GM18511 (cell line): ENCODE measurements at regions not wholly inside any gene's neighbourhood (a gene's known extent, or its start where the extent isn't known, plus 50 kb on each side); places are given as distances from the start of the nearest gene placed in this dataset.

ENCODE experiments used
- ATAC-seq: cut with Tn5 transposase; IDR thresholded peaks from one replicate; pipeline ENCODE4 v1.9.1; 2021; ENCODE audit warnings: mild to moderate bottlenecking, moderate library complexity; ENCODE audit not compliant: unreplicated experiment

DNA sequence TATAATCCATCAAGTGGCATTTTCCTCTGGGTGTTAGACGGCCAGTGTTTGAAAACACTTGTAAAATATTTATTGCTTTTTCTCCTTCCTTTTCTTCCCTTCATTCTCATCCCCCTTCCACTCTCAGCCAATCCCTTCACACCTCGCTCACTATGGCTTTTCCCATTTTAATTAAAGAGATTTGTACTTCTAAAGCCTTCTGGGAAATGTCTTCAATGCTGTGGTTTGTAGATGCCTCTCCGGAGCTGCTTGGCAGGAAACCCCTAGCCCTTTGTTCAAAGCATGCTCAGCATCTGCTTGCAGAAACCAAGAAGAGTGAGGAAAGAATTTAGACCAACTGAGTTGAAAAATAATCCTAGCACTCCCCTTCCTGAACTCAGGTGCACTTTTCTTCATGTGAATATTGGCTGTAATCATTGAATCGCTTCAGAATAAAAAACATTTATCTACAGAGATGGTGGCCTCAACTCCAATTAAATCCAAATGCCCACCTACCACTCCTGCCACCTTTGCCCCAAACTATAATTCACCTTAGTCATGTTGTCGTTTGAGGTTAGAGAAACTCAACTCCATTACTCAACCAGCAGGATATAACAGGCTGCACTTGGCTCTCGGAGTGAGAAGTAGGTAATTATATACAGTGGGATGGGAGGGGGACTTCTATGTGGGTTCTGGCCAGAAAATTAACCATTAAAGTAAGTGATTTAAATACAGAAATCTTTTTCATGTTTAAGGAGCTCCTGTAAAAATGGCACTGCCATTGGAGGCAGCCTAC is 659.4 kb upstream of the CAMK1G start:
- ATAC-seq: no peak

DNA sequence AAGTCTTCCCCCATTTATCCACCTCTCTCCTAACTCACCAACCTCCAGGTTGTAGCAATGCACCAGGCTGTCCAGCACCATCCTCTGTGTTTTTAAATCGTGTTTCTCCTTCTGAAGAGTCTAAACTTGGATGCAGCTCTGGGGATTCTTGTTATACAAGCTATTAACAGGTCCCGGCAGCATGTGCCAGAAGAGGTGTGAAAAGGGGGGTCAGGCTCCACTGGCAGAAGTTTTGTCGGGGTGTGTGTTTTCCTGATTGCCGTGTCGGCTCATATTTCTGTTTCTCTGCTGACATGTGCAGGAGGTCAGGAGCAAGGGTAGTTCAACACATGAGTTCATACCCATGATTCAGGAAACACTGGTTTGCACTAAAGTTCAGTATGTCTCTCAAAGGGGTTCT is 658.6 kb upstream of the CAMK1G start:
- ATAC-seq: no peak

DNA sequence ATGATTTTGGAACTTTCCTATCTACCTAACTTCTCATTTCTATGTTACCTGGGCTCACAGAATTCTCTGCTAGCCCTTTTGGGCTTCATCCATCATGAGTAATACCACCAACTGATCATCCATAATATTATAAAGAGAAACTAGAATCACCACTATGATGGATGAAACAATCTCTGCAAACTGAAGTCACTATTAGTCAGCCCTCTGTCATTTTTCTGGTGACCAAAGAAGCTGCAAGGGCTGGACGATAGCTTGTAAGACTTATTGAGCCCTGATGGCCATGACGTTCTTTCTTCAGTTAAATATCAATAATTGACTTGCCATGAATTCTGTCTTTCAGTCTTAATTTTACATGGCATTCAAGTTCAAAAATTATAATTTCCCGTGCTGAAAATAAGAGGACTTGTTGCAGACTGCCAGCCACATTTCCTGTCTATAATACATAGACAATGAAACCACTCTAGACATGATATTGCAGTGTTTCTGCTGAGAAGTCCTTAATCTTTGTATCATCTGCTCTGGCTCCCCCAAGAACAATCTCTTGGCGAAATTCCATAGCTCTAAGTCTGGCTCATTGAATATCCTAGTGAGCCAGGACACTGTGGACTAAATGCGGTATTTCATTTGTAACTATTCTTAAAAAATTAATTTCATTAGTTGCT is 655.0 kb upstream of the CAMK1G start:
- ATAC-seq: no peak

DNA sequence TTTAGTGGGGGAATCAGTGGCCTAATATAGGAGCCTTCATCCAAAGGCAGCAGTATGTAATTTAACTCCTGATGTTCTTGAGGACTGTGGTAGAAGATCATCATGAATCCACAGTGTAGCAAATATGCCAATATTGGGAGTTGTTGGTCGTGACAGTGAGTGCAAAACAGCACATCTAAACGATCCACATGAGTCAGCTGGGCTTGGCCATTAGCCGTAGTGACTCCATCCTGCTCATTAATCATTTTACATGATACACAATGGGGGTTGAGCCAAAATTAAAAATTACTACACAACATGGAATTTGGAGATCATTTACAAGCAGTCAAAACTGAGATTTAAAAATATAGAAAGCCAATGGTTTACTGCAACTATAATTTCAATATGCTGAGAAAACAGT is 653.9 kb upstream of the CAMK1G start:
- no peak for ATAC-seq

DNA sequence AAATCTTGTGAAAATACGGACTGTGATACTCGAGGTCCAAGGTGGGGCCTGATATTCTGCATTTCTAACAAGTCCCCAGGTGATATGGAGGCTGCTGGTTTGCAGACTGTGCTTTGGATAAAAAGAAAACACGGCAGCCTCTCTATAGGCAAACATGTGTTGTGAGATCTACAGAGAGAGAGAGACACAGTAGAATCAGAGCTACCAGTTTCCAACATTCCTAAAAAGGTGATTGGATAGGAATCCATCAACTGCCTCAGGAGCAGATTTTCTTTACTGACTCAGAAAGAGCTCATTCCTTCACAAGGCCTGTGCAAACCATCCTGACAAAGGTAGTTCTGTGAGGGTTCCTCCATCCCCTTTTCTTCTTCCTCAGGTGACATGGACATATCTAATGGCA is 651.6 kb upstream of the CAMK1G start:
- ATAC-seq: no peak

DNA sequence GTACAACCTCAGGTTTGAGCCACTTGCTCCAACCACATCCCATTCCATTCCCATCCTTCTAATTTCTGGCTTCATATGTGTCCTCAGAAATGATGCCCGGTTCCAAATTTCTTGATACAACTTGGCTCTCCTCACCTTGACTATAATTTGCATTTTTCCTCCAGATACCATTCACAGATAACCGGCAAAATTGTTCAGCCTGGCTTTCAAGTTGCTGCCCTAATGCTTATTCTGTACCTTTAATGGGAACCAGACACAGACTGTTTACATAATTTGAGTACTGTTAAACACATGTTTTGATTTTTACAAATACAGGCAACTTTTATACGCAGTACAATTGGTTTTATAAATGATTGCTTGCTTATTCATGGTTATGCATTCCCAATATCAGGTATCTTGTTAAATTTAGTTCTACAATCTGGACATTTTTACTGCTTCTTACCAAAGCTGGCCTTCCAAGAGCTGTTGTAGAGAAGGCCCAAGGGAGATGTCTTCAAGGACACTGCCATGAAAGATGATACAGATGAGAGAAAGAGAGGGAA is 649.5 kb upstream of the CAMK1G start:
- ATAC-seq: no peak

DNA sequence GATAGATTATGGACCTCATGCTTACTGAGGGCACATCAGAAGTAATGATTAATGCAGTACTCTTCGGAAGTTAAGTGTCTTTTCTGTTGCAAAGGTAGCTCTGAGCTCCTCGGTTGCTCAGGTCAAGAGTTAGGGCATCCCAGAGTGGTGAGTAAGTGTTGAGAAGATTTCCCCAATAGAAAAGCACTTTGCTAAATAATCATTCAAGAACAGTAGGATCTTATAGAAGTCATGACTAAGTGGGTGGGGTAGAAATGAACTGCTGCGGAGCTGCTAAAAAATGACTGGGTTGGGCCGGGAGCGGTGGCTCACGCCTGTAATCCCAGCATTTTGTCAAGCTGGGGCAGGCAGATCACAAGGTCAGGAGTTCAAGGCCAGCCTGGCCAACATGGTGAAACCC is 648.6 kb upstream of the CAMK1G start:
- ATAC-seq: no peak

DNA sequence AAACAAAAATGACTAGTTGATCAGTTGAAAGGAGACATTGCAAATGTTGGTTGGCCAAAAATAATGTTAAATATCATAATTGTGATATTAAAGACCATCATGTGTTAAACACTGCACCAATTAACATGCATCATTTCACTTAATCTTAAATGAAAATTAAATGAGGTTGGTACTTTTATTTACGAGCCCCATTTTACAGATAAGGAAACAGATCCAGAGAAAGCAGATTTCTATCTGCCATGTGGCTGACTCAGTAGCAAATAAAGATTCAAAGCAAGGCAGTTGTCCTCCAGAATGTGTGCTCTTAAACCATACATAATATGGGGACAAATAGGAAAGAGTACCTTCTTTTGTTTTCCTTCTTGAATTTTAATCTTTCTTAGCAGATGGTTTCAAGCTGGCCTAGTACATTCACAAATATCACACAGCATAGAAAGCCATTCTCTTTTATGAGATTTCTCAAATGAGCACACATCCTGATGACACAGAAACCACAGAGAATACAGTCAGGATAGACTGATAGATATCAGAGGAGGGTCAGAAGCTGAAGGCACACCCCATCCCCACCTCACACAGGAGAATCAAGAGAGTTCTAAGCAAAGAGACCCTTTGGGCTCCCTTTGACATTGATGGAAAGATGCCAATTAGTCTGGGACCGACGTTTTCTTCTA is 647.9 kb upstream of the CAMK1G start:
- ATAC-seq: no peak

DNA sequence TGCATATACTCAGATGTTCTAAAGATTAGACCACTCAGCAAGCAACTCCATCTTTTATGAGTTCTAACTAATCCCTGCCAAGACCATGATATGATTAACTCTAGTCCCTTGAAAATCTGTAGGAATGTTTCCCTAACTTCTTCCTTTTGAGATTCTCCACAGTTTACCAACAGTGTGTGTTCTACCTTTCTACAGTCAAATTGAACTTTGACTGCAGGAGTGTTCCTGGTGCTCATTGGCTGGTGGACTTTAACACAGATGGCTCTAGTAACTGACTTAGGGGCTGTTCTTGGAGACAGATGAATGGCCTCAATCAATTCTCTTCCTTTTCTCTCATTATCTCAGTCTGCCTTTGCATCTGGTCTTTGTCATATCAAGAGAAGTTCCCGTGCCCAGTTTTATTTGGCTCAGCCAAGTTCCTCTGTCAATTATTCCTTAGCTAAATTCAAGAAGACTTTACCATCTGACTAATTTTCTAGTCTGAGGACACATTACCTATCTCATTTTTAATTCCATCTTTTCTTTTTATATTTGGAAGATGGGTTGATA is 643.9 kb upstream of the CAMK1G start:
- ATAC-seq: no peak

DNA sequence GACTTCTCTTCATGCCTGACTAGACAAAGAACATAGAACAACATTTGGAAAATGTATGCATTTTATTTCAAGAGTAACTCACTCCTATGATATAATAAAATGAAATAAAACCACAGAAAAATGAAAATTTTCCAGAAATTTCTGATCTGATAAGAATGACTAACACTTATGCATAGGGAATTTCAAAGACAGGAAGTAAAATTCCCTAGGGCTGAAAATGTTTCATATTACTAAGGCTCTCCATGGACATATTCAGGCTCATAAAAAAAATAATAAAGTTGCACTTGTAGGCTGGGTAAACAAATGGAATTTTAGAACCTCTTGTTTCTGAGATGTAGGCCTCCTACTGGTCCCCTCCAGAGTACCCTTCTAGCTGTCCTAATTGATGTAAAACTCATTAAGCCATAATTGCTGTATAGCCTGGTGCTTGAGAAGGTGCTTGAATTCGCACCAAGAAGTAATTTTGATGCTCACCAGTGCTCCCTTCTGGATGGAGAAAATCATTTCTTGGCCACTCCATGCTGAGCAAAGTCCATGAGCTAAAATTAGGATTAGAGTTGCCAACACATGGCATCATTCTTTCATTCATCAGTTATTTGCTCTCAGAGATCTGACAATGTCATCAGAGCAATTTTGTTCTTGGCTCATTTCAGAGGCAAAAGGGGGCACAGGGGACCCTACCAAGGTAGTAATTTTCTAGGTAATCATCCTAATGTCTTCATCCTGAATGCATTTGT is 641.0 kb upstream of the CAMK1G start:
- ATAC-seq: no peak

DNA sequence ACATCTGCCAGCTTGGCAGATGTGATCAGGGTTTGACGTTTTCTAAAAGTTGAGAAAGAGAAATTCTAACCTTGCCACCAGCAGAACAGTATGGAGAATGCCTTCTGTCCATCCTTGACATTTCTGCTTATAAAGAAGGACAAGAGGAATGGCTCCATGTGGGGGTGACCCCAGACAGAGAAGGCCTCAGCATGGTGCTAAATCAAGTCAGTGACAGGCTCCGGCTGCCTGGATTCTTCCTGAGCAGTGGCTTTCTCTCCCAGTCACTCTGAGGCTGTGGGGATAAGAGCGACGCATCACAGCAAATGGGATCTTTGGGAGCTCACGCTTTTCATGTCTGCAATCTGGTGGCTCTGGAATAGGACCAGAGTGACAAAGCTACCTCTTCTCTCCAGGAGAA is 640.2 kb upstream of the CAMK1G start:
- ATAC-seq: no peak

DNA sequence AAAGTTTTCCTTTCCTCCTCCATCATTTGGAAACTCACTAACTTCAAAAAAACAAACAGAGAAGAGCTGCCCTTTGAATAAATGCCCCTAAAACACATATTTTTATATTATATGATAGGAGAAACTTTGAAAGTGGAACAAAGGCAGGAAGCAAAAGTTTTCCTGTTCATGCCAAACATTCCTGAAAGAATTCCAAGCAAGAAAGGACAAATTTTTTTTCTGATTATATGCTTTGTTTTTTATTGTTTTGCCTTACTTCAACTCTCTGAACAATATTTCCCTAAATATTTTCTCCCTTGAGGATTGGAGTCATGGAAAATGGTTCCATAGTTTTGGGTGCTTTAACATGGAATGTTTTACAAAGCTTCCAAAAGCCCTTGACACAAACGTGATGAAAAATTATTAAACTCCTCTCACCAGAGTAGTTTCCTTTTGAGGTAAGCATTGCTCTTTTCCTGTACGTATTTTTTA is 638.5 kb upstream of the CAMK1G start:
- ATAC-seq: no peak

DNA sequence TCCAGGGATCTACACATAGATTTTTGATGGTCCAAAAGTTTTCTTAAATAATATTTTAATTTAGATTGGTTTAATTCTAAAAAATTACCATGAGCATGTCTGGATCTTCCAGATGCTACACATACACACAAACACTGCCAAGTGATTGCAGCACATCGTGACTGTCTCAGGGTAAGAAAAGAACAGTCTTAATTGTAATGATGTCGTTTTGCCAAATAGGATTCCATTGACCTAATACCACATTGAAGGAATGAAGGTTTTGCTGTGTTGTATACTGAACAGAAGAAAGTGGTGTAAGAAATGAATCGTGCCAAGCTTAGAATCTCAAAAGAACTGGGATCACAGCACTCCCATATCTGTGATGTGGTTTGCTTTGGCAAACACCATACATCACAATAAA is 633.3 kb upstream of the CAMK1G start:
- no peak for ATAC-seq

DNA sequence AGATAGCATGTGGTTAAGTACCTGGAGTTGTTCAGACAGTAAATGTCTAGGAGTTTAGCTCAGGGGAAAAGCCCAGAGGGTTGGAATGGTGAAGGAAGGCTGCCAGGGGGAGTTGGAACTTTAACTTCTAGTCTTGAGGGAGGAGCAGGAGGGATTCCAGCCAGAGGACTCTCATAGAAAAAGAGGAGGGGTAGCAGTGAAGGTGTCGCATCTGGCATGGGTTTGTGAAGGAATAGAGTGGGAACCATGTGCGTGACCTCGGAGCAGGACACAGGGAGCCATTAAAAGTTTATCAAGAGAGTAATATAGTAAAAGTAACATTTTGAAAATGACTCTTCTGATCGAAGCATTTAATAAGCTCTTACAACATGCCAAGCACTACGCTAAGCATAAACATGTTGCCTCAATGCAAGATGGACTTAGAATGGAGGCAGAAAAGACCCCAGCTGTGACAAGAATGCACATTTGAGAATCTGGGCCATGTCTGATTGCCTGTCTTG is 632.4 kb upstream of the CAMK1G start:
- no peak for ATAC-seq

DNA sequence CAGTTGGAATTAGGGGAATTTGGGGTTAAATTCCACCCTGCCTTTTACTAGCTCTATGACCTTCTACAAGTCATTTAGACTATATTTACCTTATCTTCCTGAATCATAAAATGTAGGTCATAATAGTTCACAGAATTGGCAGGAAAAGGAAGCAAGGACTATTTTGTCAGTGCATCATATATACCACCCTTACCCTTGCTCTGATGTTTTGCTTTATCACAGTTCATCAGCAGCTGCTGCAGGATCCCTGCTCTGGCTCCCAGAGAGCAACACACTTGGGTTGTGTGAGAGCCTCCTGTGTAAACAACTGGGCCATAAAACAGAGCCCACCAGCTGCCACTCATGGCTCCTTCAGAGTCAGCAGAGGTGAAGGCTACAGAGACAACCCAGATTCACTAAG is 631.6 kb upstream of the CAMK1G start:
- no peak for ATAC-seq

DNA sequence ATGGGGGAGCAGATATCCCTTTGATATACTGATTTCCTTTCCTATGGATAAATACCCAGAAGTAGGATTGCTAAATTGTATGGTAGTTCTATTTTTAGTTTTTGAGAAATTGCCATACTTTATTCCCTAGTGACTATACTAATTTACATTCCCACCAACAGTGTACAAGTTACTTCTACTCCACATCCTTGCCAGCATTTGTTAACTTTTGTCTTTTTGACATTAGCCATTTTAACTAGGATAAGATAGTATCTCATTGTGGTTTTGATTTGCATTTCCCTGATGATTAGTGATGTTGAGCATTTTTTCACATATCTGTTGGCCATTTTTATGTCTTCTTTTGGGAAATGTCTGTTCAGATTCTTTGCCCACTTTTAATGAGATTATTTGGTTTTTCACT is 620.6 kb upstream of the CAMK1G start:
- no peak for ATAC-seq

DNA sequence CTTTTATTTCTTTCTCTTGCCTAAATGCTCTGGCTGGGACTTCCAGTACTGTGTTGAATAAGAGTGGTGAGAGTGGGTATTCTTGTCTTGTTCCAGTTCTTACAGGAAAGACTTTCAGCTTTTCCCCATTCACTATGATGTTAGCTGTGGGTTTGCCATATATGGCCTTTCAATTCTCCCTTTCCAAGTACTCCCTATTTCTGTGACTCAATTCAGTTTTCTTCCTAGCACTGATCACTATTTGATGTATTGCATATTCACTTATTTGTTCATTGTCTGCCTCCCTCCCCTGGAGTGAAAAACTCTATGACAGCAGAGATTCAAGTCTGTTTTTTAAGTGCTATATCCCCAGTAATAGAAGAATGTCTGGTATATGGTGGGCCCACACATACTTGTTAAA is 618.2 kb upstream of the CAMK1G start:
- no peak for ATAC-seq

DNA sequence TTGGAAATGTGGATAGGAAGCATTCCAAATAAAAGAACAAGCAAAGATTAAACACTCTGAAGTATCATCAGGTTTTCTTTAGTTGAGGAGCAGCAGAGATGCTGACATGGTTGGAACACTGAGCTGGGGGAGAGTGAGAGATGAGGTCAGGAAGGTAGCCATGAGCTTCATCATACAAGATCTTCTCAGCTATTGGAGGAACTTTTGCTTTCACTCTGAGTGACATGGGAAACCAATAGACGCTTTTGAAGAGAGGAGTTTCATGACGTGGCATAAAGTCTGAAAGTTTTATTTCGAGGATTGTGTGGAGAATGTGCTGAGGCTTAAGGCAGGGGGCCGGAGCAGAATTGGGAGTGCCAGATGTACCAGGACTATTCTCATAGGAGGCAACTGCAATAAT is 616.2 kb upstream of the CAMK1G start:
- ATAC-seq: no peak

DNA sequence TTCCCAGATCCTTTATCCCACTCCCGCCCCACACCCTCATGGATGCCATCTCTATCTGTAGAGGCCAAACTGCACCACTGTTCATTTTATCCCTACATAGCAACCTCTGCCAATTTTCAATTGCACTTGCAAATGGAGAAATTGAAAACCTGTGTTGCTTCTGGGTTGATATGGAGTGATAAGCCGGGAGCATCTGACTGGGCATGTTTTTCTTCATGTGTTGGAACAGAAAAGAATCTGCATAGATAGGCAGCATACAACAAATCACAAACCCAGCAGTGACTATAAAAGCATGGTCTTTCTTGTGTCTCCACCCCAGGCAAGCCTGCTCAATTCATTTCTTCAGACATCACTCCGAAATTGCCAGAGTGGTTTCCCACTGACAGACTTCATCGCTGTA is 608.8 kb upstream of the CAMK1G start:
- no peak for ATAC-seq

DNA sequence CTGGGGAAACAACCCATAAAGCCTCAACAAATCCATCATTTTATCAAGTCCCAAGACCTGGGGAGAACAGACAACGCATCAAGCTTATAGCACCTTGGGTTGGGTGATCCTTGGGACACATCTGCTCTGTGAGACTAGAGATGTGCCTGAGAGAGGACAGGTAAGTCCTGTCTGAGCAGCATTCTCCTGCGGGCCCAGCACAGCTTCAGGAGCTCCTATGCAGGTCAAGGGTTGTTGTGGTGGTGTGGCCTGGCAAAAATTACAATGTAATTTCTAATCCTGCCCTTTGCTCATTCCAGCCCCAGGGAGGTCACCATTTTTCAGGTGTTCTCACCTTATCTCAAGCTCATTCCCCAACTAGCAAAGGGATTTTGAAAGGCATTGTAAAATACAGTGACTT is 608.1 kb upstream of the CAMK1G start:
- ATAC-seq: no peak

DNA sequence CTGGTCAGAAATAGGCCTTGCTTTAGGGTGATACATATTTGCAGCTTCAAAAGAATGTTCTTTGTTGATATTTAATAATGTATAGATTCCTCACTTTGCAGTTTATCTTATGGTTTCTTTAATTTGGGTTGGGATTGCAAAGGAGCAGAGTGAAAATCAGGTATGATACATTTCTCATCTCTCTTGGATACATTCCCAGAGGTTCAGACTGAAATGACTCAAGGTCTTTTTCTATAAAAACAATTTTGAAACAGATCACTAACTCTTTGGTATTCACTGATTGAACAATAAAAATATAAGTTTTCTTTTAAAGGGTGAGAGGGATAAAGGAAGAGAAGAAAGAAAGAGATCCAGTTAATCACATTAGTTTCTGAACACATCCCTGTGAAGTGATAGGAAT is 606.5 kb upstream of the CAMK1G start:
- ATAC-seq: no peak
